ENCODE measurements at regions not wholly inside any gene's neighbourhood (a gene's known extent, or its start where the extent isn't known, plus 50 kb on each side); places are given as distances from the start of the nearest gene placed in this dataset.

GRCh38 chr6:4668271-4669179 is 107.7 kb upstream of the CDYL start:
- TF ChIP-seq, protein P1, sequence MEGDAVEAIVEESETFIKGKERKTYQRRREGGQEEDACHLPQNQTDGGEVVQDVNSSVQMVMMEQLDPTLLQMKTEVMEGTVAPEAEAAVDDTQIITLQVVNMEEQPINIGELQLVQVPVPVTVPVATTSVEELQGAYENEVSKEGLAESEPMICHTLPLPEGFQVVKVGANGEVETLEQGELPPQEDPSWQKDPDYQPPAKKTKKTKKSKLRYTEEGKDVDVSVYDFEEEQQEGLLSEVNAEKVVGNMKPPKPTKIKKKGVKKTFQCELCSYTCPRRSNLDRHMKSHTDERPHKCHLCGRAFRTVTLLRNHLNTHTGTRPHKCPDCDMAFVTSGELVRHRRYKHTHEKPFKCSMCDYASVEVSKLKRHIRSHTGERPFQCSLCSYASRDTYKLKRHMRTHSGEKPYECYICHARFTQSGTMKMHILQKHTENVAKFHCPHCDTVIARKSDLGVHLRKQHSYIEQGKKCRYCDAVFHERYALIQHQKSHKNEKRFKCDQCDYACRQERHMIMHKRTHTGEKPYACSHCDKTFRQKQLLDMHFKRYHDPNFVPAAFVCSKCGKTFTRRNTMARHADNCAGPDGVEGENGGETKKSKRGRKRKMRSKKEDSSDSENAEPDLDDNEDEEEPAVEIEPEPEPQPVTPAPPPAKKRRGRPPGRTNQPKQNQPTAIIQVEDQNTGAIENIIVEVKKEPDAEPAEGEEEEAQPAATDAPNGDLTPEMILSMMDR (IDR thresholded peaks at IDR 0.05) = no peak
- TF ChIP-seq POLR2AphosphoS5 (IDR thresholded peaks at IDR 0.05) = no peak
